ENCODE measurements at regions not wholly inside any gene's neighbourhood (a gene's known extent, or its start where the extent isn't known, plus 50 kb on each side); places are given as distances from the start of the nearest gene placed in this dataset.

DNA sequence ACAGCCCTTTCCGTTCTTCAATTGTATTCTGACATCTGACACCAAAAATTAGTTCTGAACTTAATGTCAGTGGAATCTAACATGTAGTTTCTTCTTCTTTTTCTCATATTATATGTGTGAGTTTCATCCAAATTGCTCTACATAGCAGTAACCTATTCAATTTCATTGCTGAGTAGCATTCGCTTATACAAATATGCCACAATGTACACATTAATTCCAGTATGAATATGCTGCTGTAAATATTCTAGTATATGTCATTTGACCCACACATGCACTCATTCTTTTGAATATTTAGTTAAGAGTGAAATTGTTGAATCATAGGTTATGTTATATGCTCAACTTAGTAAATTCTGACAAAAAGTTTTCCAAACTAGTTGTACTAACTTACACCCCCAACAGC is 550.9 kb downstream of the CHSY3 start:
- Histone ChIP-seq H3K4me1 (replicated peaks in 1 of 2) (no peaks in the 10 kb centered on the region), H3K27me3 (no peaks in the 10 kb centered on the region), H3K4me3 (no peak overlapping the region), H3K27ac (no peak overlapping the region), H3K36me3 (replicated peaks in 1 of 2) (no peaks in the 10 kb centered on the region), H3K9me3 (replicated peaks in 1 of 3) (peaks cover 0 to 6% (median 0%) of the 10 kb centered on the region in 3 donors)
- WGBS, 4 donors: 73 to 90% (median 81%) methylated on average over 2 of the region's 2 CpGs
- no peak for DNase-seq
- TF ChIP-seq, protein P1, sequence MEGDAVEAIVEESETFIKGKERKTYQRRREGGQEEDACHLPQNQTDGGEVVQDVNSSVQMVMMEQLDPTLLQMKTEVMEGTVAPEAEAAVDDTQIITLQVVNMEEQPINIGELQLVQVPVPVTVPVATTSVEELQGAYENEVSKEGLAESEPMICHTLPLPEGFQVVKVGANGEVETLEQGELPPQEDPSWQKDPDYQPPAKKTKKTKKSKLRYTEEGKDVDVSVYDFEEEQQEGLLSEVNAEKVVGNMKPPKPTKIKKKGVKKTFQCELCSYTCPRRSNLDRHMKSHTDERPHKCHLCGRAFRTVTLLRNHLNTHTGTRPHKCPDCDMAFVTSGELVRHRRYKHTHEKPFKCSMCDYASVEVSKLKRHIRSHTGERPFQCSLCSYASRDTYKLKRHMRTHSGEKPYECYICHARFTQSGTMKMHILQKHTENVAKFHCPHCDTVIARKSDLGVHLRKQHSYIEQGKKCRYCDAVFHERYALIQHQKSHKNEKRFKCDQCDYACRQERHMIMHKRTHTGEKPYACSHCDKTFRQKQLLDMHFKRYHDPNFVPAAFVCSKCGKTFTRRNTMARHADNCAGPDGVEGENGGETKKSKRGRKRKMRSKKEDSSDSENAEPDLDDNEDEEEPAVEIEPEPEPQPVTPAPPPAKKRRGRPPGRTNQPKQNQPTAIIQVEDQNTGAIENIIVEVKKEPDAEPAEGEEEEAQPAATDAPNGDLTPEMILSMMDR (IDR thresholded peaks at IDR 0.05): no peak
- no peak for TF ChIP-seq POLR2A (IDR thresholded peaks at IDR 0.05)
- intact Hi-C loops (cut with DNase I): no loop called here

DNA sequence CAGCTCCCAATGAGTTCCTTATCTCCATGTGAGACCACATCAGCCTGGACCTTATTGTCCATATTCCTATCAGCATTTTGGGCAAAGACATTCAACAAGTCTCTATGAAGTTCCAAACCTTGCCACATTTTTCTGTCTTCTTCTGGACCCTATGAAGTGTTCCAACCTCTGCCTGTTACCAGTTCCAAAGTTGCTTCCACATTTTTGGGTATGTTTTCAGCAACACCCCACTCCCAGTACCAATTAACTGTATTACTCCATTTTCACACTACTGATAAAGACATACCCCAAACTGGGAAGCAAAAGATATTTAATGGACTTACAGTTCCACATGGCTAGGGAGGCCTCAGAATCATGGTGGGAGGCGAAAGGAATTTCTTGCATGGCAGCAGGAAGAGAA is 548.5 kb downstream of the CHSY3 start:
- Histone ChIP-seq H3K4me3 (no peak overlapping the region), H3K9me3 (replicated peaks in 1 of 3) (peaks cover 0 to 6% (median 0%) of the 10 kb centered on the region in 3 donors), H3K27ac (no peak overlapping the region), H3K36me3 (replicated peaks in 1 of 2) (no peaks in the 10 kb centered on the region), H3K4me1 (replicated peaks in 1 of 2) (no peaks in the 10 kb centered on the region), H3K27me3 (no peaks in the 10 kb centered on the region)
- 79 to 92% (median 88%) methylated on average over 1 of the region's 1 CpG for WGBS, 4 donors
- no peak for DNase-seq
- TF ChIP-seq, protein P1 (IDR thresholded peaks at IDR 0.05): no peak
- TF ChIP-seq POLR2A (IDR thresholded peaks at IDR 0.05): no peak
- intact Hi-C loops (cut with DNase I): no loop called here

- whole genome bisulfite sequencing, 4 donors: 59 to 73% (median 65%) methylated on average over 1 of the region's 1 CpG
- intact Hi-C loops (cut with DNase I): no loop called here
- Histone ChIP-seq H3K27me3 (no peaks in the 10 kb centered on the region), H3K27ac (no peak overlapping the region), H3K9me3 (replicated peaks in 1 of 3) (no peaks in the 10 kb centered on the region), H3K4me3 (no peak overlapping the region), H3K4me1 (replicated peaks in 1 of 2) (no peaks in the 10 kb centered on the region), H3K36me3 (replicated peaks in 1 of 2) (no peaks in the 10 kb centered on the region)
- no peak for TF ChIP-seq POLR2A (IDR thresholded peaks at IDR 0.05)
- TF ChIP-seq, protein P1 (IDR thresholded peaks at IDR 0.05): no peak
- no peak for DNase-seq
These were observed 532.2 kb downstream of the CHSY3 start for GRCh38 chr5:130436430-130436829.

DNA sequence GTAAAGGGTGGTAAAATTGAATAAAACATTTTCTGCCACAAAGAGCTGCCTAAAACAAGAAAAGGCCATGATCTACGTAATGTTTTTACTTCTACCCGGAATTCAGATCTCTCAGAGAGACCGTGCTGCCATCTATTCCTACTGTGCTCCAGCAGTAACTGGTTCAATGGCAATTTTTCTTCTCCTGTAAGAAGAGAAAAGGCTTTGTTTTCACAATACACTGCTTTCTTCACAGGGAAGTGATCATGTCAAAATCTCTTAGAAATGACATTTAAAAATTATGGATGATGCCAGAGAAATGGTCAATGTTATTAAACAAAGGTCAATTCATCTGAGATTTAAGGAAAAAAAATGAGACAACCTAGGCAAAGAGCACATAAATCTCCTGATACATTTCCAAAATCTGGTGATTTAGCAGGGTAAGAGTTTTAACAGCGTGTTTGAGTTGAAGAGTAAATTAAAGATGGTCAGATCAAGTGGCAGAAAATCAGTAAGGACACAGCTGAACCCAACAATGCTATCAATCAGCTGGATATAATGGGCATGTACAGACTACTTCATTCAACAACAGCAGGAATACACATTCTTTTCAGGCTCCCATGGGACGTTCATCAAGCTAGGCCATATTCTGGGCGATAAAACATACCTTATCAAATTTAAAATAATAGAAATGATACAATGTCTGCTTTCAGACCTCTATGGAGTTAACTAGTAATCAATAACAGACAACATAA is 523.1 kb downstream of the CHSY3 start:
- H3K4me1 ChIP-seq (replicated peaks in 1 of 2): no peaks in the 10 kb centered on the region
- H3K27ac ChIP-seq: no peak overlapping the region
- no peaks in the 10 kb centered on the region for H3K9me3 ChIP-seq (replicated peaks in 1 of 3)
- H3K4me3 ChIP-seq: no peak overlapping the region
- WGBS, 4 donors: 71 to 81% (median 76%) methylated on average over 6 of the region's 6 CpGs
- DNase-seq: no peak
- TF ChIP-seq POLR2A (IDR thresholded peaks at IDR 0.05): no peak
- TF ChIP-seq, protein P1 (IDR thresholded peaks at IDR 0.05): no peak
- H3K36me3 ChIP-seq (replicated peaks in 1 of 2): no peaks in the 10 kb centered on the region
- no peaks in the 10 kb centered on the region for H3K27me3 ChIP-seq
- intact Hi-C loops (cut with DNase I): no loop called here
